ENCODE measurements at regions not wholly inside any gene's neighbourhood (a gene's known extent, or its start where the extent isn't known, plus 50 kb on each side); places are given as distances from the start of the nearest gene placed in this dataset.
A peak's percentile ranks its signal among the peaks of the same experiment; 100 is the strongest.
"Not testable (repeated sequence)": the region's sequence is repeated elsewhere in the genome, so short reads cannot be mapped to it uniquely, and the experiment has no call there.

DNA sequence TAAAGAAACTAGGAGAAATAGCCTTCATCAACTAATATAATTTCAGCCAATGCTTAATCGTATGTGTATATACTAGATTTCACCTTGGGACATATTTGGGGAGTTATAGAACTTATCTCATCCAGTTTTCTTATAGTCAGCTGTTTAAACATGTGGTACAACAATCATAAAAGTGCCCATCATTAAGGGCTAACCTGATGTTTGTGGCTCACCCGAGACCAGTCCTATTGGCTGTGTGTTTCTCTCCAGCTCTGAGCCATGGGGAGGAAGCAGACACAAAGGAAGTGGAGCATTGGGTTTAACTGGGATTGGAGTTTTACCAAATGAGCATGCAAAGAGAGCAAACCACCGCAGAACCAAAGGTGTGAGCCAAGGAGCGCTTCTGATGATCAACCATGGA is 114.3 kb upstream of the KLF12 start:
- no peak for DNase-seq (ENCODE audit: low read depth in 2 of 2)

- peak in 1 of 2 donors; percentile 13 for DNase-seq (ENCODE audit: low read depth in 2 of 2)
Observed at GRCh38 chr13:74246487-74246886, 112.3 kb upstream of the KLF12 start.

DNA sequence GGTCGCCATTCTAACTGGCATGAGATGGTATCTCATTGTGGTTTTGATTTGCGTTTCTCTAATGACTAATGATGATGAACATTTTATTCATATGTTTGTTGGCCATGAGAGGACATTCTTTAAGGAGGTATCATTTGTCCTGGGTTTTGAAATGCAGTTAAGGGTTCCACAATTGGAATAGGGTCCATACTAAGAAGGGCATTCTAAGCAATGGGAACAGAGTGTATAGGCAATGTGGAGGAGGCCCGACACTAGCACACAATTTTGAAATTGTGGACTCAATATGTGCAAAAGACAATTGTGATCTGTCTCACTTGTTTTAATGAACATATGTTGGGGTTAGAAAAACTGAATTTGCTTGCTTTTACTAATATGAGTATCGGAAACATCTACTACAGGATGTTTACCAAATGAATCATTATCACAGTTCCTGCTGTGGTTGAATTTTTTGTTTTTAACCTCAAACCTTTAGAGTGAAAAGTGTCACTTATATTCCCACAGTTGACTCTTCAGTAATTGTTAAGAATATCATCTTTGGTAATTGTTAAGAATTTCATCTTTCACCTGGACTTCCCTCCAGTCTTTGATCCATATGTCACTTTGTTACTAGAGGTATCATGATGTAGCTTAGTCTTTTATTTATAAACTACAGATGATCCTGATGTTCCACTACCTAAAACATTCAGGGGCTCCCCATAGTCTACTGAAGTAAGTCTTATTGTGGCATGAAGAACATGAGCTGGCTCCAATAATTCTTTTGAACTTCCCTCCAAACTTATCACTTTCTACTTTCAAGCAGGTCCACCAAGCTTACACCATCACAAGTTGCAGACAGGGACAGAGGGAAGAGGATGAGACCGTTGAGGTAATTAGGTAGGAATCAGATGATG is 109.7 kb upstream of the KLF12 start:
- DNase-seq (ENCODE audit: low read depth in 2 of 2), result no peak

DNA sequence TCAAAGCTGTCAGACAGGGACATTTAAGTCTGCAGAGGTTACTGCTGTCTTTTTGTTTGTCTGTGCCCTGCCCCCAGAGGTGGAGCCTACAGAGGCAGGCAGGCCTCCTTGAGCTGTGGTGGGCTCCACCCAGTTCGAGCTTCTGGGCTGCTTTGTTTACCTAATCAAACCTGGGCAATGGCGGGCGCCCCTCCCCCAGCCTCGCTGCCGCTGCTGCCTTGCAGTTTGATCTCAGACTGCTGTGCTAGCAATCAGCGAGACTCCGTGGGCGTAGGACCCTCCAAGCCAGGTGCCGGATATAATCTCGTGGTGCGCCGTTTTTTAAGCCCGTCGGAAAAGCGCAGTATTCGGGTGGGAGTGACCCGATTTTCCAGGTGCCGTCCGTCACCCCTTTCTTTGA is 107.1 kb upstream of the KLF12 start:
- not testable (repeated sequence) for DNase-seq (ENCODE audit: low read depth in 2 of 2)

GRCh38 chr13:74230984-74231501 is 96.8 kb upstream of the KLF12 start:
- no peak for DNase-seq (ENCODE audit: low read depth in 2 of 2)

- no peak for DNase-seq (ENCODE audit: low read depth in 2 of 2)
Observed at GRCh38 chr13:74229242-74229641, 95.0 kb upstream of the KLF12 start.

DNA sequence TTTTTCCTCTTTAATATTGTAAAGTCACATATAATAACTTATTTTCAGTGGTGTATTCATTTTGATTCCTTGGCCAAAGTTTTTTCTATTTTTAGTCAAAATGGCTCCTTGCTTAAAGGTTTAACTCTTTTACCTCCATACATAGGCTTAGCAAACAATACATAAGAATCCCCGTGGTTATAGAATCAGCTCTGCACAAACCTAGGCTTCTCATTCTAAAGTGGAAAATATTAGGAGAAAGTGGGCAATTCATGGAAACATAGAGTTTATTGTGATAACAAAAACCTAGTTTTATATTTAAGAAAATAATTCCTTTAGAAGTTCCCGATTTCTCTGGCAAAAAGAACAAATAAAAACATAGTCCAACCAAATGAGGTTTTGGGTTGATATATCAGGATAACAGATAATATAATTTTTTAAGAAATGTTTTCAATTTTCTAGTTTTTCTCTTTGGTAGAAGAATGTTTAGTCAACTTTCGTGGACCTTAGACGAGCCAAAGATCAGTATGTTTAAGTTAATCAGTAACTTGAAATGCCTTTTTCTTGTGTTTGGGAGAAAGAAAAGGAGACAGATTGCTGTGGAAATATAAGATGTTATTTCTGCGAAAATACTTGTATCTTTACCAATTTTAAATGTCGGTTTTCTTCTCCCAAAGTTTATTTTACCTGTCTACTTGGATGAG is 93.4 kb upstream of the KLF12 start:
- no peak for DNase-seq (ENCODE audit: low read depth in 2 of 2)

DNA sequence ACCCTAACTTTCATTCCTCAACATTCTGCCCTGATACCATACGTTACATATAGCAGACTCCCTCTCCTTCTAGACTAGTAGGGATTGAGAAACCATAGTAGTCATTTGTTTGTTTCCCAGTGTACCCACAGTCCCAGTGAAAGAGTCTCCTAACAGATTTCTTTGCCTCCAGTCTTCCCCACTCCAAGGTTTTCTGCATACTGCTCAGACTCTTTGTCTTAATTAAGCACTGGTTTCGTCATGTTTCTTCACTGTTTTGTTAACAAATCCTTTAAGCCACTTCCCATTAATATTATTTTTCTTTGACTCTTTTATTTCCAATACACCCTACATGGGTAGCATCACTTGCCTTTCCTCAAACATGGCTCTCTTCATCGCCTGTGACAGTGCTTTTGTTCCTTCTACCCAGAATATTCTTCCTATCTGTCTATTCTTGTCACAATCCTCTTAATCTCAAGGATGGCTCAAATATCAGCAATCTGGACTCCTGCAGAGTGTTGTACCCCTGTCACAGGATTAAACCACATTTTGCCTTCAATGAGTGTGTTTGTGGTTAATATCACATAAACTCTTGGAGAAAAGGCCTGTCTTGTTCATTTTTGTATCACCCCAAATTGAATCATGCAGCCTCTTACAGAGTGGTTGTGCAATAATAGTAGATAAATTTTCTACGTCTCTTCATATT is 92.7 kb upstream of the KLF12 start:
- DNase-seq (ENCODE audit: low read depth in 2 of 2), result no peak

DNA sequence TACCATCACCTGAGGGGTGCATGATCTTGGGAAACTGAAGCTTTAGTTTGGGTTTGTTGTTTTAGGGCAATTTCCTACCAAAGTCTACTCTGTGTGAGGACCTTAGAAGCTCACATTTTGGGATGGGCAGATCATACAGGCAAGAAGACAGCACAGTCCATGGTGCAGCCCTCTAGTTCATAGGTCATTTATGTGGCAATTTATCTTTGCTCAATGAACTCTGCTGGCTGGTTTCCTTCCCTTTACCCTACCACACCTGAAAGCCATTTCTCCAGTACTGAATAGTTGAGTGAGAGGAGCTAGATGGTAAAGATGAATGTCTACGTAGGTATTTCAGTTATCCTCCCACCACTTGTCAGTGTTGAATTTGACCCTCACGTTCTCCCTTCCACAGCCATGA is 87.5 kb upstream of the KLF12 start:
- no peak for DNase-seq (ENCODE audit: low read depth in 2 of 2)

DNA sequence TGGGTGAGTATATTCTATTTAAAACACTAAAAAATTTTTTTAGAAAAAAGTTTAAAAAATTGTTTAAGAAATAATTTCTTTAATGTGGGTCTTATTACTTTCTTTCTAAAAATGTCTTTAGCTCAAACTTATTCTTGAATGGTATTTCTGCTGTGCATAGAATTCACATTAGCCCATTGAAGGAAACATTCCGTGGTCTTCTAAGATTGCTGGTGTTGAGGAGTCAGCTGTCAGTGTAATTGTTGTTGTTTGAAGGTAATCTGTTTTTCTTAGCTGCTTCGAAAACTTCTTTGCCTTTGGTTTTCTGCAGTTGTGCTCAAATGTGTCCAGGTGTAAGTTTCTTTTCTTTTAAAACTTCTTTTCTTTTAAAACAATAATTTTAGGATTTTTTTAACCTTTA is 85.4 kb upstream of the KLF12 start:
- DNase-seq (ENCODE audit: low read depth in 2 of 2), result no peak

DNA sequence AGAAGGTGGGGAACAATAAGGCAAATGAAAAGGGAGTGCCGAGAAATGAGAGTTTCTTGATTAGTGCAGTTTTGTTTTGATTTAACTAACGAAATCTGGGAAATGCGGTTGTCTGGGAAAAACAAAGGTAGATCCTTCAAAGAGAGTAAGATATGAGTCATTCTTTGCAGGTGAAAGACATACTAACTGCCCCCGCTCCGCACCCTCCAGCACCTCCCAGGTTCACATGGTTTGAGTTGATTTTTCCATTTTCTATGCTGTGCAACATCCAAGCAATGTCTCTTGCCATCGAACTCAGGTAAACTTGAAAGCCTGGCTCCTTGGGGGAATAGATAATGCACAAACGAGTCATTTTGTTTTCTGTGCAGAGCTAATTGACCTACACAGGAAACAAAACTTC is 84.1 kb upstream of the KLF12 start:
- DNase-seq (ENCODE audit: low read depth in 2 of 2), result peak in 1 of 2 donors; percentile 8

GRCh38 chr13:74217811-74218210 is 83.6 kb upstream of the KLF12 start:
- no peak for DNase-seq (ENCODE audit: low read depth in 2 of 2)

DNA sequence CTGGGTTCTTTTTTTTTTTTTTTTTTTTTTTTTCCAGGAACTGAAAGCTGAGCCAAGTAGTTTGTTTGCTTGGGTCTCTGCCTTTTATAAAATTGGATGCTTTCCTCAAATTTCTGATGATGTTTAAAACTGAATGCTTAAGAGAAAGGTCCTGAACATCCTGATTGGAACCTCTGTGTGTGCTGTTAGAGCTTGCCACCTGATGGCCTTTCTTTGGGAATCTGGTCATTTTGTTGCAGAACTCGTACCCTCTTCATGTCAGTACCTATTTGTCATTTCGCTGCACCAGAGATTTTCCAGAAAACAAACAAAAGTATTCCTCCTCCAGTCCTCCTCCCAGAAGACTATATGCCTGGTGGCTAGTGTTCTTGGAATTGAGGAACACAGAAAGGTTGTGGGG is 81.2 kb upstream of the KLF12 start:
- no peak for DNase-seq (ENCODE audit: low read depth in 2 of 2)

DNA sequence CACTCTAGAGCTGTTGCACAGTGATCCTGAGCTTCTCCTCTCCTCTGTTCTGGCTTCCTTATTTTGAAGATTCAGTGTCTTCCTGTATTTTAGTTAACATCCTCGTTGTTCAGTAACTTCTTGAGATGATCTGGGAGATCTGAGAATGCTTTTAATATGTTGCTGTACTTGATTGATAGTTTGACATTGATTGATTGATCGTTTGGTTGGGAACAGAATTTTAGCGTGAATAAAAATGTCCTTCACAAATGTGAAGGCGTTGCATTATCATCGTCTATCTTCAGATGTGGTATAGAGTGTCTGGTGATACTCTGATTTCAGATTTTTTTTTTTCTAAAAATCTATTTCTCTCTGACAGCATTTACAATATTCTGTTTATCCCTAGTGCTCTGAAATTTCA is 80.1 kb upstream of the KLF12 start:
- DNase-seq (ENCODE audit: low read depth in 2 of 2), result no peak

GRCh38 chr13:74210693-74211393 is 76.6 kb upstream of the KLF12 start:
- no peak for DNase-seq (ENCODE audit: low read depth in 2 of 2)

DNA sequence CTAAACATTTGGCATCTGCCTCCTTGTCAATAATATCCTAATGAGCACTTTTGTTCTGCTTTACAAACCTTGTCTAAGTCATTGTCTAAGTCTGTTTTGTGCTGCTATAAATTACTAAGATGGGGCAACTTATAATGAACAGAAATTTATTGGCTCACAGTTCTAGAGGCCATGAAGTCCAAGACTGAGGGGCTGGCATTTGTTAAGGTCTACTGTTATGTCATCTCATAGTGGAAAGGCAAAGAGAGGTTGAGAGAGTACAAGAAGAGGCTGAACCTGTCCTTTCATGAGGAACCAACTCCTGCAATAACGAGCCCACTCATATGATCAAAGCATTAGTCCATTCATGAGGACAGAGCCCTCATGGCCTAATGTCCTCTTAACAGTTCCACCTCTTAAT is 72.7 kb upstream of the KLF12 start:
- DNase-seq (ENCODE audit: low read depth in 2 of 2), result no peak

DNA sequence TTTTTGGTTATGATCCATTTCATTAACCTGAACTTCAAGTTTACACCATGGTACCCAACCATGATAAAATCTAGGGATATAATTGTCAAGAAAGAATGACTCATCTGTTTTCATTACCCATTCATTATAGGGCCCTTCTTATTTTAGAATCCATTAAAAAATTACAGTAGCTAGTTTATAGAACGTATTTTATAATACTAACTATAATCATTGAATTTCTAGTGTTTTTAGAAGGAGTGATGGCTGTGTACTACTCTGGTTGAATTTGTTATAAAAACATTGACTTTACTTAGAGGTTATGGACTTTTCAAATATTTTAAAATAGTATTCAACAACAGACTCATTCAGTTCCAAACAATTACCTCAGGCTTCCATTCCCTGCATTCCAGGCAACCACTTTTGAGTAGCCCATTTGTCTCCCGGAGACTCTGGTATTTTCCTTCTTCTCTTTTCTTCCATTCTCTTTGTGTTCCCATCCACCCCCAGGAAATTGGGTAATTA is 71.9 kb upstream of the KLF12 start:
- no peak for DNase-seq (ENCODE audit: low read depth in 2 of 2)

DNA sequence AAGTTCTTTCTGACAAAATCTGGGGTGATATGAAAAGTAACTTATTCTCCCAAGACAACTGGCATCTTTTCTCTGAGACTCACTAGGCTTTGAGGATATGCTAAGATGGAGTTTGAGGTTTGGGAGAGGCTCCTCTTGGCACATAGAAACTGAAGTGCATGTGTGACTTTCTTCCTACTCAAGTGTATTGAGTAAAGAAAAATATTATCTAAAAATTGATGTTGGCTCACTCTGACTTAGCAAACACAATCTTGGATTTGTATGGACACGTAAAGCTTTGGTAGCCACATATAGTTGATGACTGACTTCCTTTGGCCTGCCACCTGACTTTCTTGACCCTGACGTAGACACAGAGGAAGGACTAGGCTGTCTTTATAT is 71.1 kb upstream of the KLF12 start:
- DNase-seq (ENCODE audit: low read depth in 2 of 2), result no peak

- DNase-seq (ENCODE audit: low read depth in 2 of 2), result no peak
Observed at GRCh38 chr13:74204602-74205312, 70.6 kb upstream of the KLF12 start.

GRCh38 chr13:74203576-74203975 is 69.4 kb upstream of the KLF12 start:
- no peak for DNase-seq (ENCODE audit: low read depth in 2 of 2)

Data from stimulated activated CD4-positive, alpha-beta T cell treated with anti-CD3 and anti-CD28 coated beads, Interleukin-4, amount 100 ng/mL, for 48 hours (primary cell).